Activated CD4-positive, alpha-beta T cell treated with anti-CD3 and anti-CD28 coated beads for 24 hours (primary cell): ENCODE measurements at regions not wholly inside any gene's neighbourhood (a gene's known extent, or its start where the extent isn't known, plus 50 kb on each side); places are given as distances from the start of the nearest gene placed in this dataset.
"Not testable (repeated sequence)": the region's sequence is repeated elsewhere in the genome, so short reads cannot be mapped to it uniquely, and the experiment has no call there.

Experiments
- DNase-seq, 2 donors: peaks; one replicate each; pipeline ENCODE4 v3.0.0-alpha.2; 2020; ENCODE audit warnings: low read depth in 2 of 2

- no peak for DNase-seq
These were observed 113.4 kb upstream of the RAB18 start for GRCh38 chr10:27390681-27391080.

GRCh38 chr10:27388761-27389399 lies 115.2 kb upstream of the RAB18 start:
- DNase-seq = no peak

GRCh38 chr10:27383595-27384542 lies 120.2 kb upstream of the RAB18 start:
- no peak for DNase-seq

- DNase-seq = no peak
These were observed 121.9 kb upstream of the RAB18 start for GRCh38 chr10:27382176-27382575.

- no peak for DNase-seq
These were observed 123.2 kb upstream of the RAB18 start for GRCh38 chr10:27380929-27381358.

- not testable (repeated sequence) for DNase-seq
These were observed 125.1 kb upstream of the RAB18 start for GRCh38 chr10:27379041-27379440.

GRCh38 chr10:27373566-27374160 lies 130.4 kb upstream of the RAB18 start:
- DNase-seq = no peak

GRCh38 chr10:27372095-27372494 lies 131.5 kb upstream of the ACBD5 start:
- no peak for DNase-seq

GRCh38 chr10:27371375-27371774 lies 130.8 kb upstream of the ACBD5 start:
- DNase-seq = not testable (repeated sequence)

GRCh38 chr10:27369880-27370279 lies 129.3 kb upstream of the ACBD5 start:
- no peak for DNase-seq

GRCh38 chr10:27368706-27369105 lies 128.1 kb upstream of the ACBD5 start:
- no peak for DNase-seq

GRCh38 chr10:27366769-27367168 lies 126.2 kb upstream of the ACBD5 start:
- DNase-seq = no peak

GRCh38 chr10:27364028-27364427 lies 123.4 kb upstream of the ACBD5 start:
- DNase-seq = no peak

GRCh38 chr10:27360581-27361172 lies 120.1 kb upstream of the ACBD5 start:
- peak; percentile 68 to 76 for DNase-seq

- DNase-seq = no peak
These were observed 119.3 kb upstream of the ACBD5 start for GRCh38 chr10:27359792-27360355.

- no peak for DNase-seq
These were observed 116.1 kb upstream of the ACBD5 start for GRCh38 chr10:27356738-27357137.

- no peak for DNase-seq
These were observed 115.4 kb upstream of the ACBD5 start for GRCh38 chr10:27355918-27356573.

GRCh38 chr10:27354643-27355270 lies 114.2 kb upstream of the ACBD5 start:
- not testable (repeated sequence) for DNase-seq

- not testable (repeated sequence) for DNase-seq
These were observed 113.5 kb upstream of the ACBD5 start for GRCh38 chr10:27354100-27354499.

GRCh38 chr10:27349987-27350386 lies 109.4 kb upstream of the ACBD5 start:
- no peak for DNase-seq

- DNase-seq = not testable (repeated sequence)
These were observed 107.2 kb upstream of the ACBD5 start for GRCh38 chr10:27347827-27348207.
